Activated gamma-delta T cell treated with Interleukin-2 at 50 U/mL for 16 hours (primary cell): ENCODE measurements at regions not wholly inside any gene's neighbourhood (a gene's known extent, or its start where the extent isn't known, plus 50 kb on each side); places are given as distances from the start of the nearest gene placed in this dataset.
"Not testable (repeated sequence)": the region's sequence is repeated elsewhere in the genome, so short reads cannot be mapped to it uniquely, and the experiment has no call there.

Source experiments
- DNase-seq: peaks from one replicate; pipeline ENCODE4 v3.0.0-alpha.2; 2020

DNA sequence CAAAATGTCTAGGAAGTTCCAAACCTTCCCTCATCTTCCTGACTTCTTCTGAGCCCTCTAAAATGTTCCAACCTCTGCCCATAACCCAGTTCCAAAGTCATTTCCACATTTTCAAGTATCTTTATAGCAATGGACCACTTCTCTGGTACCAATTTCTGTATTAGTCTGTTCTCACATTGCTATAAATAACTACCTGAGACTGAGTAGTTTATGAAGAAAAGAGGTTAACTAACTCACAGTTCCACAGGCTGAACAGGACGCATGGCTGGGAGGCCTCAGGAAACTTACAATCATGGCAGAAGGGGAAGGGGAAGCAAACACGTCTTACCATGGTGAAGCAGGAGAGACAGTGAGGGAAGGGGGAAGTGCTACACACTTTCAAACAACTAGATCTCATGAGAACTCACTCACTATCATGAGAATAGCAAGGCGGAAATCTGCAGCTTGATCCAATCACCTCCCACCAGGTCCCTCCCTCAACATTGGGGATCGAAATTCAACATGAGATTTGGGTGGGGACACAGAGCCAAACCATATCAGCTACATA, 213.2 kb upstream of the MGAT5 start:
- DNase-seq: not testable (repeated sequence)

DNA sequence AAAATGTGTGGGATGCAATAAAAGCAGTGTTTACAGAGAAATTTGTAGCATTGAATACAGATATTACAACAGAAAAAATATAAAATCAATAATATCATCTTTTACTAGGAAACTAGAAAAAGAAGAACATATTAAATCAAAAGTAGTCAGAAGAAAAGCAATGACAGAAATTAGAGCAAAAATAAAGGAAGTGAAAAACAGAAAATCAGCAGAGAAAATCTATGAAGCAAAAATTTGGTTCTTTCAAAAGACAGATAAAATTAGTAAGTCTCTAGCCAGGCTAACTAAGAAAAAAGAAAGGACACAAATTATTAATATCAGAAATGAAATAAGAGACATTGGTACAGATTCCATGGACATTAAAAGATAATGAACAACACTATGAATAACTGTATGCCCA, 212.0 kb upstream of the MGAT5 start:
- DNase-seq: no peak

DNA sequence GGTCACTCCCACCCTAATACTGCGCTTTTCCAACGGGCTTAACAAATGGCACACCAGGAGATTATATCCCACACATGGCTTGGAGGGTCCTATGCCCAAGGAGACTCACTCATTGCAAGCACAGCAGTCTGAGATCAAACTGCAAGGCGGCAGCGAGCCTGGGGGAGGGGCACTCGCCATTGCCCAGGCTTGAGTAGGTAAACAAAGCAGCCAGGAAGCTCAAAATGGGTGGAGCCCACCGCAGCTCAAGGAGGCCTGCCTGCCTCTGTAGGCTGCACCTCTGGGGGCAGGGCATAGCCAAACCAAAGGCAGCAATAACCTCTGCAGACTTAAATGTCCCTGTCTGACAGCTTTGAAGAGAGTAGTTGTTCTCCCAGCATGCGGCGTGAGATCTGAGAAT, 210.8 kb upstream of the MGAT5 start:
- DNase-seq: not testable (repeated sequence)

DNA sequence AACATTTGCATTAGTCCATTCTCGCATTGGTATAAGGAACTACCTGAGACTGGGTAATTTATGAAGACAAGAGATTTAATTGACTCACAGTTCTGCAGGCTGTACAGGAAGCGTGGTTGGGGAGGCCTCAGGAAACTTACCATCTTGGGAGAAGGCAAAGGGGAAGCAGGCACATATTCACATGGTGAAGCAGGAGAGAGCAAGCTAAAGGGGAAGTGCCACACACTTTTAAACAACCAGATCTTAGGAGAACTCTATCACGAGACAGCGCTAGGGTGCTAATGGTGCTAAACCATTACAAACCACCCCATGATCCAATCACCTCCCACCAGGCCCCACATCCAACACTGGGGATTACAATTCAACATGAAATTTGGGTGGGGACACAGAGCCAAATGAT, 201.7 kb upstream of the MGAT5 start:
- DNase-seq: no peak

DNA sequence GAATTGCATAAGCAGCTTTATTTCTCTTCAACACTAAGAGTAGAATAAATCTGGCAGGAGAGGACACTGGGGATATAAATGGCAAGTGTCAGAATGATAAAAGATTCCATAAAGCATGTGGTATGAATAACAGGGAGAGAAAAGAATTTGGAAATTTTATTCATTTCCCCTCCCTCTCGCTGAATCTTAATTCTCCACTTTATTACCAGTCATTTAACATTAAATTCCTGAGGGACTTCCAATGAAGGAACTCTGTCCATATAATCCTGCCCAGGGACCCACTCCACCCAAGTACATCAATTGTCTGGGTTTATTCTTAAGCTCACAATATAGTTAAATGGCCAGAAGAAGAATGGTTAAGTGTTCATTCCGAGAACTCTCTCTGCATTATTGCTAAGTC, 197.7 kb upstream of the MGAT5 start:
- no peak for DNase-seq

DNA sequence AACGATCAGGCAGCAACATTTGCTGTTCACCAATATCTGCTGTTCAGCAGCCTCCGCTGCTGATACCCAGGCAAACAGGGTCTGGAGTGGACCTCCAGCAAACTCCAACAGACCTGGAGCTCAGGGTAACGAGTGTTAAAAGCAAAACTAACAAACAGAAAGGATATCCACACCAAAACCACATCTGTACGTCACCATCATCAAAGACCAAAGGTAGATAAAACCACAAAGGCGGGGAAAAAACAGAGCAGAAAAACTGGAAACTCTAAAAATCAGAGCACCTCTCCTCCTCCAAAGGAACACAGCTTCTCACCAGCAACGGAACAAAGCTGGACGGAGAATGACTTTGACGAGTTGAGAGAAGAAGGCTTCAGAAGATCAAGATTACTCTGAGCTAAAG, 192.8 kb upstream of the MGAT5 start:
- DNase-seq: not testable (repeated sequence)

DNA sequence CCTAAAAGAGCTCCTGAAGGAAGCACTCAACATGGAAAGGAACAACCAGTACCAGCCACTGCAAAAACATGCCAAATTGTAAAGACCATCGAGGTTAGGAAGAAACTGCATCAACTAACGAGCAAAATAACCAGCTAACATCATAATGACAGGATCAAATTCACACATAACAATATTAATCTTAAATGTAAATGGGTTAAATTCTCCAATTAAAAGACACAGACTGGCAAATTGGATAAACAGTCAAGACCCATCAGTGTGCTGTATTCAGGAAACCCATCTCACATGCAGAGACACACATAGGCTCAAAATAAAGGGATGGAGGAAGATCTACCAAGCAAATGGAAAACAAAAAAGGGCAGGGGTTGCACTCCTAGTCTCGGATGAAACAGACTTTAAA, 191.6 kb upstream of the MGAT5 start:
- DNase-seq: not testable (repeated sequence)

DNA sequence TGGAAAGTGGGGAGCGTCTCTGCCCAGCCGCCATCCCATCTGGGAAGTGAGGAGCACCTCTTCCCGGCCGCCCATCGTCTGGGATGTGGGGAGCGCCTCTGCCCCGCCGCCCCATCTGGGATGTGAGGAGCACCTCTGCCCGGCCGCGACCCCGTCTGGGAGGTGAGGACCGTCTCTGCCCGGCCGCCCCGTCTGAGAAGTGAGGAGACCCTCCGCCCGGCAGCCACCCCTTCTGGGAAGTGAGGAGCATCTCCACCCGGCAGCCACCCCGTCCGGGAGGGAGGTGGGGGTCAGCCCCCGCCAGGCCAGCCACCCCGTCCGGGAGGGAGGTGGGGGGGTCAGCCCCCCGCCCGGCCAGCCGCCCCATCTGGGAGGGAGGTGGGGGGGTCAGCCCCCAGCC, 190.0 kb upstream of the MGAT5 start:
- not testable (repeated sequence) for DNase-seq

DNA sequence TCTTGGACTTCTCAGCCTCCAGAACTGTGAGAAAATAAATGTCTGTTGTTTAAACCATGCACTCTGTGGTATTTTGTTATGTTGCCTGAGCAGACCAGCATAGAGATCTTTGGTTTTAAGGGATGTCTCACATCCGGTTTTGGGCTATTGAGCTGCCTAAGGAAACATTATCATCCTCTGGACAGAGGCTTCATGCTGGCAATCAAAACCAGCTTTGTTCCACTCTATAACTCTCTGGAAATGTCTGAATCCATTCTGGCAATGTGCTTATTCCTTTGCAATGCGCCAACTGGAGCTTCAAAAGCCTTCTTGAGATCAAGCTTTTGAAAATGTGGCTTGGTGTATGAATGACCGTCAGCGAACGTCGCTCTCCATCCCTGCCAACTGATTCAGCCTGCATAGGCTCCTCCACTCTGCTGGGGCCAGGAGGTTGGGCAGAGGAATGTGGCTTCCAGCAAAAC, 183.6 kb upstream of the MGAT5 start:
- no peak for DNase-seq

DNA sequence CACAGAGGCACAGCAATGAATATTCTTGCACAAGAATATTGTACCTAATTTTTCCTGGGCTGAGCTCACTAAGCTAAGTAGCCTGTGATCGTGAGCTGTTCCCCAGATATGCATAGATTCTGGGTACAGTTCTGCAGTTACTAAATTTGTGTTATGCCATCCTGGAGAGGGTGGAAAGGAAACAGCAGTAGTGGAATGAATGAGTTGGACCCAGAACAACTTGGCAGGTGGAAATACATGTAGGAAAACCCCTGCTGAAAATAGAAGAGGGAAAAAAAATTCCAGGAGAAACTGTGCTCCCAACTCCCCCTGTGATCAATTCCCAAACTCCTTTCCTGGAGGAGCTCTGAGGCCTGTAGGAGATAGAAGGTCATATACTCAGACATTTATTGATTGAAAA, 181.5 kb upstream of the MGAT5 start:
- DNase-seq: no peak

DNA sequence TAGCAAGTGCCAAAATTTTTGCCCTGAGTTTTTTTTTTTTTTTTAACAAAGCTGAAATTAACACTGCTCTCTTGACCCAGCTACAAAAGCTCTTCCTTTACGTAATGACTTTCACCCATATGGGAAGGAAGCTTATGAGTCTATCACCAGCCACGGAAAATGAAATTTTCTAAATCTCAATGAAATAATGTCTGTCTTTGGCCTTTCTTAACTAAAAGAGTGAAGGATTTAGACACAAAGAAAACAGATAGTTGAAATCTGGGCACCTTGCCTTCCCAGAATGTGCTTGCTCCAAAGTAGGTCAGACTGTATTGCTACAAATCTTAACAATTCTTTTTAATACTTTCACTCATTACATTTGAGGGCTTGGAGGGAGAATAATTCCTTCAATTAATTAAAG, 180.8 kb upstream of the MGAT5 start:
- DNase-seq: no peak

DNA sequence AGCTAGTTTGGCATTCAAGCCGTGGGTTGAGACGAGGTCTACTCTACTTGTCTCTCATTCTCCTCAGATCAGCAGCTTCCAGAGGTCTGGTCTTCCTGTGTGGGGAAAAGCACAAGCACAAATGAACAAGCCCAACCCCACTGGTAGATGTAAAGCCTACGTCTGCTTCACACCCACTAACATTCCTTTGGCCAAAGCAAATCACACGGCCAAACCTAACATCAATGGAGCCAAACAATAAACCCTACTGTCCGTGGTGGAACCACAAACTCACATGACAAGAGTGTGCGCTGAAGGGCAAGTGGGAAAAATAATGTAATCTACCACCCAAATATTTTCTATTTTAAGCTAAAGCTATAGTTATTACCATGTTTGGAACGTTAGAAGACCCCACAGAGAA, 179.3 kb upstream of the MGAT5 start:
- no peak for DNase-seq

DNA sequence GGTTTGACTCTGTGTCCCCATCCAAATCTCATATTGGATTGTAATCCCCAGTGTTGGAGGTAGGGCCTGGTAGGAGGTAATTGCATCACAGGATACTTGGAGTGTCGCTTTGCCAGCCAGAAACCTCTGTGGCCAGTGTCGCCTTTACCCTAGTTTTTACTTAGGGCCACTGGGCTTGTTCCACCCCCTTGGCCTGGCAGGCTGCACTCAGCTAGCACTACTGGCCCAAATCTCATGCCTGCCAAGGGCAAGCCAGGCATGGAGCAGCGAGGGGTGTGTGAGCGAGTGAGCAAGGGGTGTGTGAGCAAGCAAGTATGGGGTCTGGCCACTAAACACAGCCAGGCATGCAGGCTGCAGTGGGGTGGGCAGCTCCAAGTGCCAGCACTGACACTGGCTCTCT, 178.7 kb upstream of the MGAT5 start:
- no peak for DNase-seq

DNA sequence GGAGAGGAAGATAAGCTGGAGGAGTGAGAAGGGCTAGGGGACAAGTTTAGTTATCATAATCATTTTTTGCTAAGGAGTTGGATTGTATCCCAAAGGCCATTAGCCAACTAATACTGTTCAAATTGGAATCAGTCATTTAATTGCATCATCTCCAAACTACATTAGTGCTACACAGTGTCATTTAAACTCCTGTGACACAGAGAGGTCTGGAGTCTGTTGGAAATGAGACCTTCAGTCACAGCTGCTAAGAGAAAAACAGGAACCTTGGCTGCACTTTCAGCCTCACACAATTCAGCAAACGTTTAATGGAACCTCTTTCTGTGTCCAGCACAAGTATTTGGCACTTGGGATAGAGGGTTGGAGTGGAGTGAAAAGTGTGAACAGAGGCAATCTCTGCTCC, 175.5 kb upstream of the MGAT5 start:
- no peak for DNase-seq

DNA sequence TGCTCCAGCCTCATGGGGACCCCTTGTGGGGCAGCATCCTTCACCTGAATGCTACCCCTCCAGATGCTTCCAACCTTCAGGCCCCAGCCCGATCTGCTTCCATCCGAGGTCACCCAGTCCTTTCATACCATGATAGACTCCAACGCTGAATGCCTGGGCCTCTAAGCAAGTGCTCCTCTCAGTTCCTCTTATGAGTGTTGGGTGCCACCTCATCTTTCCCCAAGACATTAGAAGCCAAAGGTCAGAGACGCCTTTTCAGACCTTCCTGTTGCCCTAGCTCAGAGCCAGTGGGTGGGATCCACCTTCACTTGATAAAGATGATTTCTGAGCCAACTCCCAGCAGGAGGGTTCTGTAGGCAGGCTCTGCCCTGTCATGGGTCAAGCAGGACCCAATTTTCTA, 174.5 kb upstream of the MGAT5 start:
- DNase-seq: no peak

DNA sequence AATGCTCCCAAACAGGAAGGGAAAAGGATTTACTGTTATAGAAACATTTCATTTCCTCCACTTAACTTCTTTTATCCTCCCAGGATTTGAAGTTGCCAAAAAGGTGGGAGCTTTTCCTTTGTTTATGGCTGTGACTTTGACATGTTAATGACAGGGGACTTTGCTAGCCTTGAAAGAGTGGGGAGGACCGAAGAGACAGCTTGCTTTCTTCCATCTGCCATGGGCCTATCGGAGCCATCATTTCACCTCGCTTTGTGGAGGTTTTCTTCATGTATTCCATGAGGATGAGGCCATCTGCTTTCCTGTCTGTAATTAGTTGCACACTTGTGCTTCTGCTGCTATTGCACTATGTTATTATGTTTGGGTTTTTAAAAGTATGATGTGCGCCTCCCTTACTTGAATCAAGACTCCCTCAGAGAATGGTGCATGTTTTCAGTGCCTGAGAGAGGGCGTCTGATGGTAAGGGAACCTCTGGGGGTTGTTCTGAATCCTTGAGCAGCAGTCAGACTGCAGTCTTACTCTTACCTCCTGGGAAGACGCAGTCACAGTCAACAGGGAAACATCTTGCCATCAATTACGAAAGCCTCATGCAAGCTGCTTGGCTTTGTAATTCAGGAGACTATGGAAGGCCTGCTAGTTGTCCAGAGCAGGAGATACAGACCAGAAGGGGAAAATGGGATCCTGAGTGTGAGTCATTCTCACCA, 173.3 kb upstream of the MGAT5 start:
- DNase-seq: no peak

DNA sequence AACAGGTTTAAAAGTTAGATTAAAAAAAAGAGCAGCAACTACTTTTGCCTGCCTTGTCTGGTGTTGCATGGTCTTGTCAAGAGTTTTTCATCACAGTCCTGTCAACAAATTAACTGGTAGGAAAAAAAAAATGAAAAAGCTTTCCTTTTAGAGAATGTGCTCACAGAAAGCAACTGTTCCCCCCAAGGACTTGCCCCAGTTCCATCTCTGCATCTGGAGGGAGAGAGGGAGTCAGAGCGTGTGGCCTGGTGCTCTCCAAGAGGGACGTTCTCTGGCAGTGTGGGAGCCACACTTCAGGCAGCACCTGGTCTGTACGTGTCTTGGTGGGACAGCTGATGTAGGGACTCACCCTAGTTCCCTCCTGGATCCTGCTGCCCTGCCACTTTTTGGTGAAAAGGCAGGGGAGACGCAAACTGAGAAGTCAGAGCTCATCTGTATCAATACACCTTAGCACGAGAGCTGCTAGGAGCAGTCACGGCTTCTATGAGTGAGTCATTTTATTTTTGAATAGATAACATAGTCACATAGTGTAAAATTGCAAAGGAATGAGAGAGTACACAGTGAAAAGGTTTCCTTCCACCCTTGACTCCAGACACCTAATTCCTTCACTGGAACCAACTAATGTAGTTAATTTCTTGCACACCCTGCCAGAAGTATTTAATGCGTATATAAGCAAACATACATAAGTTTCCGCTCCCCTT, 172.5 kb upstream of the MGAT5 start:
- no peak for DNase-seq

DNA sequence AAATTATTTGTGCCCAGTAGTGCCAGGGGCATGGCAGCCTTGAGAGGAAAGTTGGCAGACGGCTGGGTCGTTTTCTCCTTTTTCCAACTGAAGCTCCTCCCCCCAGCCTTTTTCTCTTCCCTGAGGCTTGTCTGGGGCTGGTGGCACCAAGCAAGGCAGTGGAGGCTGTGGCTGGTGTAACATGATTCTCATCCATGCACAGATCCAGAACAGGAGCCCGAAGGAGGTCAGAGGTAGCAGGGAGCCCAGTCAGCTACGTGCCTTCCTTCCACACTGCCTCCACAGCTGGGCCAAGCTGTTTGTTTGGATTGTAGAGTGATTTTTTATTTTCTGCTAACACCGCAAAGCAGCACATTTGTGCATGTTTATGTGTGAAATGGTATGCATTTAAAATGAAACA, 170.3 kb upstream of the MGAT5 start:
- no peak for DNase-seq

DNA sequence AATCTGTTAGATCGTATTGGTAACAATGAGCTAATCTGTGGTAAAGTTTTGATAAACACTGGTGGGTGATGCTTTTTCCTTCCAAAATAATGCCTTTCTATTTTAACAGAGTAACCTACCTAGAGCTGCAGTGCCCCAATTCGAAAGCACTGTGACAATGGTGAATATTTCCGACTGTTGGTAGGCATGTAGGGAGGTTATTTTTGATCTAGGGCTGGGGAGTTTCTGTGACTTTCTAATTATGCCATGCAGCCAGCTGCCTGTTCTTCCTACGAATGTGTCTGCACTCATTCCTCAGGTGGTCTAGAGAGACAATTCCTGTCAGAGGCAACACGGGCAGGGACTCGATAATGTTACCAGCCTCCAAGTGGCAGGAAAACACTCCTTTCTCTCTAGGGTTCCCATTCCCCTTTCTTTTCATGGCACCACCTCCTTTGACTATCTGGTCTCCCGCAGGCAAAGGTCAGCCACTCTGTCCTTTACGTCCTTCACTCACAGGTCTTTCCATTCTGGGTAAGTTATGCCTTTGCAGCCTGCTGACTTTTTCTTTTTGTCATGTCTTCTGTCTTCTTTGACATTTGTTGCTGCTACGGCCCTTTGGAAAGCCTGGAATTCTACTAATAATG, 167.2 kb upstream of the MGAT5 start:
- DNase-seq: no peak

DNA sequence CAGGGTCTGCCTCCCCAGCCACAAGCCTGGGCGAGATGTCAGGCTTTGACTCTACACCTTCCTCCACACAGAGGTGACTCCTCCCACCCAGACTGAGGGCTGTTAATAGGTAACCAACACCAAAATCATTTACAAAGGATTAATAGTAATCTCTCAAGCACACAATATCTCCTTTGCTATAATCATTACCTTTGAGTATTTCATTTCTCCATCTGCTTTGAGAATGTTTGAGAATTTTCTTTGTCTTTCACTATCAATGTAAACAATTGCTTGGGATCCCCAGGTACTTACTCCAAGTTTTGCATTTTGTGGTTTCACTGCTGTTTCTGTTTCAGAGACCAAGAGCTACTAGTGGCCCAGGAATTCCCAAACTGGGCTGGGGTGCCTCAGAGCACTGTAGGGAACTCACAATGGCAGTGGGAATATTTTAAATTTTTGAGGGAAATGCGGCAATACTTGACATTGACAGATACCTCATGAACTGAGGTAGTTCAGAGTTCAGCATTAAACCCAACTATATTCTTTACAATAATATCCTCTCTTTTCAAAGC, 166.4 kb upstream of the MGAT5 start:
- no peak for DNase-seq

DNA sequence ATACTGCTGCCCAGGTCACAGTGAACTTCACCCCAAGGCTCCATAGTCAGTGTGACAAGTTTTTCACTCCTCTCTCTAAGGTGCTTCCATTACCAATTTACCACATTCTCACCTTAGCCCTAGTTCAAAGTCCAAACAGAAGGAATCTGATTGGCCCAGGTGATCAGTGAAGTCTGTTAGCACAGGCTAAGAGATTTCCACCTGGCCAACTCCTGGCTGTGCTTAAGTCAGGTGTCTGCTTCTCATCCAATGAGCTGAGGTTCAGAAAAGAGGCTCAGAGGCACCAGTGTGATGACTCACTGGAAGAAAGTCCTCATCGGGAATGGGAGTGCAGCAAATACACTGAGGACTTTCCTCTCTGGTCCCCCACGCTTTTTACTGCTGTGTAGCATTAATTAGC, 164.4 kb upstream of the MGAT5 start:
- DNase-seq: no peak

DNA sequence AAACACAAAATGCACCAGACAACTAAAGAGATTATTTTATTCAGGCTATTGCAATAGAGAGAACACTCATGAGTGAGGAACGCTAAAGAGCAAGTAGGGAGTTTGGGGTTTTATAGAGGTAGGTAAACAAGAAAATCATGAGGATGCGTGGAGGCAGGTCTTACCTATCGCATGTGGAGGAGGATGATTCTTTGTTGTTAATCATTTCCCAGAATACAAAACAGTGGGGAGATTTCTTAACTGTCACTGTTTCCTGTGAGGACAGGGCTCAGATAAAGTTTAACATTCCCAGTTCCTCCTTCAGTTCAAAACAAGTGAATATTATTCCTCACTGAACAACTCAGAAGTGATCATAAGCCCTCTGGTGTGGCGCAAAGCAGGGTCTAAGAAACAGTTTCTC, 156.1 kb upstream of the MGAT5 start:
- DNase-seq: no peak

DNA sequence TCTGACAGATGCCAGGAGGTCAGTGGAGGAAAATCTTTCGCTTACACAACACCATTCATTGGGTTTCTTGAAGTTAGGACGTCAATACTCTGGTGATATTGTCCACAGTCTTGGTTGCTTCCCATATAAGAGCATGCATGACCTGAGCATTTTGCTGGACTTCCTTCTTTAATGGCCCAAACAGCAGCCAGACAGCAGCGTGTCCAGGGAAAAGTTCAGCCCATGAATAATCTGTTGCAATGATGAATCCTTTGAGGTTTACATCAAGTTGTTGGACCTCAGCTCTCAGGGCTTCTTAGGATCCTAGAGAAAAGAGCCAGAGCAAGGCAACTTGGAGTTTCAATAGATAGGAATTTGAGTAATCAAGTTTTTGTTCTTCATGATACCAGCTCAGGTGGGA, 155.6 kb upstream of the MGAT5 start:
- no peak for DNase-seq

DNA sequence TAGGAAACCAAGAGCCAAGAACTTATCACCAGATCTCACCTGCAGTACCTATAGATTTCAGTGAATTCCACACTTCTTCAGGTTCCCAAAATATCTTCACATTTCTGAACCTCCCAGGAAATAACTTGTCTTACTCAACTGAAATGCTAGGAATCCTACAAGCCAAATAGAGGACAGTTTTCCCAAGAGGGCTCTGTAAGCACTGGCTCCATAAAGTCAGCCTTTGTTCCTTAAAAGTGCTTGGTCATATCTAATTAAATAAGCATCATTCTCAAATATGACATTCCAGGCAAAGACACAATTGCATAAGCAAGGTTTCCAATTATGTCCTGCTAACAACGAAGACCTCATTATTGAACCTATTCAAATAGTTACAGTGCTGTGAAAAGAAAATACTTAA, 154.6 kb upstream of the MGAT5 start:
- no peak for DNase-seq
